B cell (primary cell): ENCODE measurements at regions not wholly inside any gene's neighbourhood (a gene's known extent, or its start where the extent isn't known, plus 50 kb on each side); places are given as distances from the start of the nearest gene placed in this dataset.

ENCODE experiments used
- ATAC-seq: fragments of 200-7000 bp; cut with Tn5 transposase; one replicate; pipeline ENCODE4 v1.10.0; 2021; ENCODE audit warnings: low read depth, mild to moderate bottlenecking, moderate number of reproducible peaks, moderate library complexity
- CTCF ChIA-PET: fragments of 350-600 bp; sonication (Branson Sonifier 250); formaldehyde crosslinking; loops from one replicate; lab custom pipeline; 2021; ENCODE audit warnings: antibody characterized with exemption, inconsistent platforms; lab: Charles Lee
- POLR2A ChIA-PET: fragments of 350-600 bp; sonication (Branson Sonifier 250); formaldehyde crosslinking; loops from one replicate; lab custom pipeline; 2021; ENCODE audit warnings: antibody characterized with exemption; lab: Charles Lee
- DNase-seq: peaks from one replicate; pipeline ENCODE4 v3.0.0; 2013
- H2AFZ ChIP-seq: 2 replicates; pipeline ENCODE4 v1.6.1; 2012; ENCODE audit warnings: mild to moderate bottlenecking, low read depth, low read length; ENCODE audit not compliant: insufficient read depth, poor library complexity, severe bottlenecking
- H3K27ac ChIP-seq, 2 donors: 1 replicate in 1 of 2; 2 replicates in 1 of 2; pipeline ENCODE4 v1.5.1; 2012 to 2013; ENCODE audit warnings: low read length in 2 of 2, mild to moderate bottlenecking in 2 of 2, moderate library complexity in 1 of 2
- H3K27me3 ChIP-seq, 4 experiments: fragments of 200-600 bp in 1 of 4; sonication (generic) in 1 of 4; replicated peaks in 1 of 4; 1 replicate in 2 of 4; 2 replicates in 2 of 4; pipeline versions ENCODE4 v1.6.1 to v1.7.0; 2013 to 2016; ENCODE audit warnings: low read length in 3 of 4, mild to moderate bottlenecking in 2 of 4, mixed read lengths in 1 of 4, moderate library complexity in 1 of 4; ENCODE audit not compliant: insufficient read depth in 4 of 4, control insufficient read depth in 3 of 4; ENCODE audit errors: control extremely low read depth in 1 of 4
- H3K36me3 ChIP-seq, 2 experiments: replicated peaks in 1 of 2; 1 replicate in 1 of 2; 2 replicates in 1 of 2; pipeline versions ENCODE4 v1.6.1 to v1.7.1; 2013; ENCODE audit warnings: low read length in 1 of 2; ENCODE audit not compliant: insufficient read depth in 2 of 2, control insufficient read depth in 1 of 2; ENCODE audit errors: control extremely low read depth in 1 of 2, extremely low read depth in 1 of 2
- H3K4me1 ChIP-seq, 2 donors: fragments of 200-600 bp in 1 of 2; sonication (generic) in 1 of 2; 1 replicate in 1 of 2; 2 replicates in 1 of 2; pipeline versions ENCODE4 v1.5.1 to v1.6.1; 2013 to 2017; ENCODE audit warnings: low read length in 2 of 2; ENCODE audit not compliant: control insufficient read depth in 2 of 2, insufficient read depth in 2 of 2
- H3K4me2 ChIP-seq: replicated peaks from 2 replicates; pipeline ENCODE3; 2012; ENCODE audit warnings: mild to moderate bottlenecking, low read depth, low read length; ENCODE audit not compliant: poor library complexity, severe bottlenecking
- H3K4me3 ChIP-seq, 5 experiments: fragments of 200-600 bp in 1 of 5; sonication (generic) in 1 of 5; 1 replicate in 3 of 5; 2 replicates in 2 of 5; pipeline versions ENCODE4 v1.5.1 to v1.7.0; 2011 to 2016; ENCODE audit warnings: low read length in 4 of 5, mild to moderate bottlenecking in 4 of 5, low read depth in 2 of 5, control low read depth in 1 of 5, moderate library complexity in 1 of 5; ENCODE audit not compliant: insufficient read depth in 1 of 5; ENCODE audit errors: control extremely low read depth in 1 of 5, extremely low read depth in 1 of 5
- H3K79me2 ChIP-seq: fragments of 200-600 bp; sonication (generic); one replicate; pipeline ENCODE4 v1.6.0; 2016; ENCODE audit warnings: low read length; ENCODE audit not compliant: control insufficient read depth, insufficient read depth
- H3K9ac ChIP-seq: fragments of 200-600 bp; sonication (generic); 2 replicates; pipeline ENCODE4 v1.6.1; 2017; ENCODE audit warnings: mild to moderate bottlenecking, low read length, moderate library complexity
- H3K9me3 ChIP-seq, 3 donors: one replicate each; pipeline versions ENCODE4 v1.6.1 to v1.7.1; 2013; ENCODE audit warnings: low read length in 2 of 3; ENCODE audit not compliant: control insufficient read depth in 2 of 3, insufficient read depth in 1 of 3; ENCODE audit errors: control extremely low read depth in 1 of 3
- H4K20me1 ChIP-seq: 2 replicates; pipeline ENCODE4 v1.6.0; 2012; ENCODE audit warnings: mild to moderate bottlenecking, low read length; ENCODE audit not compliant: insufficient read depth, control insufficient read depth, poor library complexity, severe bottlenecking
- H3K27ac Mint-ChIP-seq: one replicate; pipeline ENCODE4 v1.8.0; 2021; ENCODE audit warnings: mixed read lengths
- H3K27me3 Mint-ChIP-seq: one replicate; pipeline ENCODE4 v1.8.0; 2021; ENCODE audit warnings: mixed read lengths
- H3K4me1 Mint-ChIP-seq: one replicate; pipeline ENCODE4 v1.8.0; 2021; ENCODE audit warnings: mixed read lengths
- H3K4me3 Mint-ChIP-seq: one replicate; pipeline ENCODE4 v1.8.0; 2021; ENCODE audit warnings: mixed read lengths
- H3K9me3 Mint-ChIP-seq: one replicate; pipeline ENCODE4 v1.8.0; 2022; ENCODE audit warnings: mixed read lengths; ENCODE audit not compliant: insufficient read depth
- EZH2 ChIP-seq: IDR thresholded peaks from 2 replicates; pipeline ENCODE4 v1.6.1; 2012; ENCODE audit warnings: borderline replicate concordance, low read depth, mild to moderate bottlenecking, moderate library complexity, low read length; ENCODE audit not compliant: insufficient read depth, poor library complexity, severe bottlenecking
- WGBS: methylation state at CpG from one replicate; pipeline ENCODE4 v1.1.5; 2013; ENCODE audit warnings: missing lambda C conversion rate; ENCODE audit not compliant: insufficient coverage; 5-methylcytosine and 5-hydroxymethylcytosine counted together
- intact Hi-C: fragments of 100-400 bp; cut with micrococcal nuclease; formaldehyde crosslinking; loops from one replicate; pipeline ENCODE4 v1.10.0; 2022
- TF ChIP-seq, protein P1 (sequence below): fragments of 200-600 bp; IDR thresholded peaks from one replicate; pipeline ENCODE4 v1.8.0; 2022; ENCODE audit warnings: antibody characterized with exemption, mild to moderate bottlenecking

DNA sequence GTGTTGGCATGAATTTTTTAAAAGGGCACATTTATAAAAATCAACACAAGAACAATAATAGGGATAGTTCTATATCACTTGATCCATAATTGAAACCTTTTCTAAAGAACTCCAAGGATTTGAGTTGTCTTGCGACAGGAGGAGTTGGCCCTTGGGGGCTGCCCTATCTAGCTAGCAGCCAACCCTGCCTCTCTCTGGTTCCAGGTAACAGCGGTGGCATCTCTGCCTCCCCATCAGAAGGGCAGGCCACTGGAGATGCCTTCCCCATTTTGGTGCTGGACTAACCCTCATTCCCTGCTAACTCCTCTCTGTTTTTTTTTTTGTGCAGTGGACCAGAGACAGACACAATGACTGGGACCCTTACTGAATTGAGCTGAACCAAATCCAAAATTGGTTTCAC is 393.0 kb downstream of the MED10 start:
- ChIA-PET CTCF (no interaction called here), POLR2A (no interaction called here)
- no peak for DNase-seq
- Mint-ChIP-seq H3K27me3 (peaks cover under 1% of the 10 kb centered on the region), H3K9me3 (no peaks in the 10 kb centered on the region), H3K4me3 (no peak overlapping the region), H3K27ac (no peak overlapping the region), H3K4me1 (no peaks in the 10 kb centered on the region)
- no peaks in the 10 kb centered on the region for H3K27me3 ChIP-seq
- H4K20me1 ChIP-seq: no peaks in the 10 kb centered on the region
- no peak overlapping the region for H3K4me2 ChIP-seq
- no peak for ATAC-seq
- H3K36me3 ChIP-seq: no peaks in the 10 kb centered on the region
- H3K79me2 ChIP-seq: no peaks in the 10 kb centered on the region
- no peak overlapping the region for H2AFZ ChIP-seq
- no peak overlapping the region for H3K4me3 ChIP-seq
- H3K9me3 ChIP-seq: no peaks in the 10 kb centered on the region
- intact Hi-C loops: no loop called here
- H3K27ac ChIP-seq: no peak overlapping the region
- WGBS: 87% methylated on average over 2 of the region's 2 CpGs
- H3K4me1 ChIP-seq: no peaks in the 10 kb centered on the region
- TF ChIP-seq, protein P1, sequence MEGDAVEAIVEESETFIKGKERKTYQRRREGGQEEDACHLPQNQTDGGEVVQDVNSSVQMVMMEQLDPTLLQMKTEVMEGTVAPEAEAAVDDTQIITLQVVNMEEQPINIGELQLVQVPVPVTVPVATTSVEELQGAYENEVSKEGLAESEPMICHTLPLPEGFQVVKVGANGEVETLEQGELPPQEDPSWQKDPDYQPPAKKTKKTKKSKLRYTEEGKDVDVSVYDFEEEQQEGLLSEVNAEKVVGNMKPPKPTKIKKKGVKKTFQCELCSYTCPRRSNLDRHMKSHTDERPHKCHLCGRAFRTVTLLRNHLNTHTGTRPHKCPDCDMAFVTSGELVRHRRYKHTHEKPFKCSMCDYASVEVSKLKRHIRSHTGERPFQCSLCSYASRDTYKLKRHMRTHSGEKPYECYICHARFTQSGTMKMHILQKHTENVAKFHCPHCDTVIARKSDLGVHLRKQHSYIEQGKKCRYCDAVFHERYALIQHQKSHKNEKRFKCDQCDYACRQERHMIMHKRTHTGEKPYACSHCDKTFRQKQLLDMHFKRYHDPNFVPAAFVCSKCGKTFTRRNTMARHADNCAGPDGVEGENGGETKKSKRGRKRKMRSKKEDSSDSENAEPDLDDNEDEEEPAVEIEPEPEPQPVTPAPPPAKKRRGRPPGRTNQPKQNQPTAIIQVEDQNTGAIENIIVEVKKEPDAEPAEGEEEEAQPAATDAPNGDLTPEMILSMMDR: no peak
- TF ChIP-seq EZH2: no peak
- no peak overlapping the region for H3K9ac ChIP-seq

DNA sequence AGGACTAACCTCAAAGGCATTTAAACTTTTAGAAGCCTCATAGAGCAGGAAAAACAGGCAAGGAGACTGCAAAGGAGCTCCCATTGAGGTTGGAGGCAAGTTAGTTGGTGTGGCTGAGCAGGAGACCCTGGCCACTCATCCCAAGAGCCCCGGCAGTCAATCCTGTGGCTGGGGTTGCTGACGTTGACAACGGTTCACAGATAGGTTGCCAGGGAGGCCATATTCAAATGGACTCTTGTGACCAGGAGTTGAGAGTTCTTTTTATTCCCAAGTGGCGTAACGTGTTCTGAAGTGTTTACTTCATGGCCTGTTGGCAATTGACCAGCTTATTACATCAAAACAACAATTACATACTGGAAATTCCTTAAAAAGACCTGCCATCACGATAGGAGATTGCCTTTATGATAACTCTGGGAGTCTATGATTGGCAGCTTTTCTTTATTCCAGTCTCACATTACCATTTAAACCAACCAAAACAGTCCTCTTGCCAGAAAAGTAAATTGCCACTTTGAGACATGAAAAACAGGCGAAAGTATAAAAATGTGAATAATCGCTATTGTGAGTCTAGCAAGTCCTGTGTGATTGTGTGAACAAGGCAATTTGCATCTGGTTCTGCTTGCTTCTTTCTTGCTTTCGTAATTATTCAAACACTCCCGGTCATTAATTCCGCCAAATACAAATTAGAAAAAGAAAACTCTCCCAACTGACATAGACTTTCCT is 394.9 kb downstream of the MED10 start:
- H3K27ac ChIP-seq: no peak overlapping the region
- ATAC-seq (no peak), DNase-seq (no peak)
- CTCF ChIA-PET: no interaction called here
- H3K9me3 Mint-ChIP-seq: no peaks in the 10 kb centered on the region
- H3K36me3 ChIP-seq: no peaks in the 10 kb centered on the region
- no peak overlapping the region for H3K27ac Mint-ChIP-seq
- H3K9me3 ChIP-seq: no peaks in the 10 kb centered on the region
- intact Hi-C loops: no loop called here
- no peaks in the 10 kb centered on the region for H4K20me1 ChIP-seq
- H3K4me1 Mint-ChIP-seq: no peaks in the 10 kb centered on the region
- H3K27me3 Mint-ChIP-seq: peaks cover 4% of the 10 kb centered on the region
- no peak overlapping the region for H3K4me3 Mint-ChIP-seq
- H2AFZ ChIP-seq: no peak overlapping the region
- WGBS: 87% methylated on average over 5 of the region's 11 CpGs
- H3K27me3 ChIP-seq: no peaks in the 10 kb centered on the region
- POLR2A ChIA-PET: no interaction called here
- TF ChIP-seq, protein P1: no peak
- no peak for TF ChIP-seq EZH2
- H3K4me3 ChIP-seq: no peak overlapping the region
- no peak overlapping the region for H3K9ac ChIP-seq
- H3K4me2 ChIP-seq: no peak overlapping the region
- H3K79me2 ChIP-seq: no peaks in the 10 kb centered on the region
- no peaks in the 10 kb centered on the region for H3K4me1 ChIP-seq
